ENCODE measurements at regions not wholly inside any gene's neighbourhood (a gene's known extent, or its start where the extent isn't known, plus 50 kb on each side); places are given as distances from the start of the nearest gene placed in this dataset.

GRCh38 chr10:47195274-47195885, 104.6 kb upstream of the GDF10 start:
- Histone ChIP-seq H3K36me3 (replicated peaks in 1 of 2; ENCODE audit: control extremely low read depth in 1 of 2, control insufficient read depth in 1 of 2, extremely low read depth in 1 of 2, insufficient read depth in 2 of 2, low read length in 1 of 2) (no peaks in the 10 kb centered on the region), H3K27ac (ENCODE audit: low read length in 2 of 2) (no peak overlapping the region), H3K4me1 (ENCODE audit: control insufficient read depth in 2 of 2, insufficient read depth in 2 of 2, low read length in 2 of 2) (no peaks in the 10 kb centered on the region), H4K20me1 (ENCODE audit: control insufficient read depth, insufficient read depth, low read length, poor library complexity, severe bottlenecking) (no peaks in the 10 kb centered on the region), H3K79me2 (ENCODE audit: control insufficient read depth, insufficient read depth, low read length) (no peaks in the 10 kb centered on the region), H3K4me3 (ENCODE audit: control extremely low read depth in 1 of 5, extremely low read depth in 1 of 5, insufficient read depth in 1 of 5, low read depth in 2 of 5, low read length in 4 of 5) (no peak overlapping the region), H3K9ac (ENCODE audit: low read length) (no peak overlapping the region), H3K4me2 (replicated peaks; ENCODE audit: low read depth, low read length, poor library complexity, severe bottlenecking) (no peak overlapping the region), H2AFZ (ENCODE audit: insufficient read depth, low read depth, low read length, poor library complexity, severe bottlenecking) (no peak overlapping the region), H3K27me3 (replicated peaks in 1 of 4; ENCODE audit: control extremely low read depth in 1 of 4, control insufficient read depth in 3 of 4, insufficient read depth in 4 of 4, low read length in 3 of 4) (no peaks in the 10 kb centered on the region), H3K9me3 (ENCODE audit: control extremely low read depth in 1 of 3, control insufficient read depth in 2 of 3, insufficient read depth in 1 of 3, low read length in 2 of 3) (no peaks in the 10 kb centered on the region)
- ChIA-PET CTCF (interaction anchor here (0.7 kb wide), 1 partner anchor 42 kb away, joined by 3 read pairs; no protein-coding TSS in a partner anchor), POLR2A (no interaction called here)
- H3K4me3 Mint-ChIP-seq, result no peak overlapping the region
- no peak overlapping the region for H3K27ac Mint-ChIP-seq
- TF ChIP-seq EZH2 (IDR thresholded peaks at IDR 0.05; ENCODE audit: borderline replicate concordance, insufficient read depth, low read depth, low read length, poor library complexity, severe bottlenecking), result no peak
- no peak for TF ChIP-seq CTCF (IDR thresholded peaks at IDR 0.05)
- intact Hi-C loops (cut with micrococcal nuclease), result no loop called here
- H3K4me1 Mint-ChIP-seq, result no peaks in the 10 kb centered on the region
- DNase-seq (no peak), ATAC-seq (ENCODE audit: low read depth) (no peak)
- no peaks in the 10 kb centered on the region for H3K9me3 Mint-ChIP-seq (ENCODE audit: insufficient read depth)
- peaks cover 10% of the 10 kb centered on the region for H3K27me3 Mint-ChIP-seq
- WGBS (ENCODE audit: insufficient coverage), result 79% methylated on average over 12 of the region's 15 CpGs

GRCh38 chr10:47196691-47197090, 103.3 kb upstream of the GDF10 start:
- Histone ChIP-seq H3K9ac (ENCODE audit: low read length) (no peak overlapping the region), H2AFZ (ENCODE audit: insufficient read depth, low read depth, low read length, poor library complexity, severe bottlenecking) (no peak overlapping the region), H3K4me3 (ENCODE audit: control extremely low read depth in 1 of 5, extremely low read depth in 1 of 5, insufficient read depth in 1 of 5, low read depth in 2 of 5, low read length in 4 of 5) (no peak overlapping the region), H3K4me1 (ENCODE audit: control insufficient read depth in 2 of 2, insufficient read depth in 2 of 2, low read length in 2 of 2) (no peaks in the 10 kb centered on the region), H3K27me3 (replicated peaks in 1 of 4; ENCODE audit: control extremely low read depth in 1 of 4, control insufficient read depth in 3 of 4, insufficient read depth in 4 of 4, low read length in 3 of 4) (no peaks in the 10 kb centered on the region), H3K79me2 (ENCODE audit: control insufficient read depth, insufficient read depth, low read length) (no peaks in the 10 kb centered on the region), H3K36me3 (replicated peaks in 1 of 2; ENCODE audit: control extremely low read depth in 1 of 2, control insufficient read depth in 1 of 2, extremely low read depth in 1 of 2, insufficient read depth in 2 of 2, low read length in 1 of 2) (no peaks in the 10 kb centered on the region), H3K9me3 (ENCODE audit: control extremely low read depth in 1 of 3, control insufficient read depth in 2 of 3, insufficient read depth in 1 of 3, low read length in 2 of 3) (no peaks in the 10 kb centered on the region), H4K20me1 (ENCODE audit: control insufficient read depth, insufficient read depth, low read length, poor library complexity, severe bottlenecking) (no peaks in the 10 kb centered on the region), H3K4me2 (replicated peaks; ENCODE audit: low read depth, low read length, poor library complexity, severe bottlenecking) (no peak overlapping the region), H3K27ac (ENCODE audit: low read length in 2 of 2) (no peak overlapping the region)
- Mint-ChIP-seq H3K4me3 (no peak overlapping the region), H3K9me3 (ENCODE audit: insufficient read depth) (peaks cover 2% of the 10 kb centered on the region), H3K4me1 (no peaks in the 10 kb centered on the region), H3K27ac (no peak overlapping the region), H3K27me3 (peaks cover 10% of the 10 kb centered on the region)
- ChIA-PET CTCF (no interaction called here), POLR2A (no interaction called here)
- DNase-seq, result no peak
- intact Hi-C loops (cut with micrococcal nuclease), result no loop called here
- TF ChIP-seq CTCF (IDR thresholded peaks at IDR 0.05) (no peak), EZH2 (IDR thresholded peaks at IDR 0.05; ENCODE audit: borderline replicate concordance, insufficient read depth, low read depth, low read length, poor library complexity, severe bottlenecking) (no peak)
- 93% methylated on average over 8 of the region's 8 CpGs for WGBS (ENCODE audit: insufficient coverage)
- no peak for ATAC-seq (ENCODE audit: low read depth)
